DOHH2 (cell line): ENCODE measurements at regions not wholly inside any gene's neighbourhood (a gene's known extent, or its start where the extent isn't known, plus 50 kb on each side); places are given as distances from the start of the nearest gene placed in this dataset.
"Not testable (repeated sequence)": the region's sequence is repeated elsewhere in the genome, so short reads cannot be mapped to it uniquely, and the experiment has no call there.

Experiments
- CTCF ChIP-seq: fragments of 200-600 bp; sonication (generic); IDR thresholded peaks from one replicate; pipeline ENCODE4 v1.5.1; 2014; ENCODE audit warnings: antibody characterized with exemption, mild to moderate bottlenecking, low read depth, low read length; ENCODE audit not compliant: poor library complexity, severe bottlenecking
- EZH2phosphoT487 ChIP-seq: fragments of 200-600 bp; sonication (generic); IDR thresholded peaks from 2 replicates; pipeline ENCODE4 v1.6.1; 2017; ENCODE audit warnings: borderline replicate concordance, mild to moderate bottlenecking, antibody characterized with exemption, low read length, moderate library complexity, mixed read lengths

GRCh38 chr5:171726819-171727218 lies 58.8 kb upstream of the SMIM23 start:
- not testable (repeated sequence) for TF ChIP-seq CTCF, EZH2phosphoT487
